GM12892 (cell line): ENCODE measurements at regions not wholly inside any gene's neighbourhood (a gene's known extent, or its start where the extent isn't known, plus 50 kb on each side); places are given as distances from the start of the nearest gene placed in this dataset.

Experiments used
- DNase-seq: peaks from one replicate; pipeline ENCODE4 v3.0.0; 2011; ENCODE audit not compliant: insufficient read length
- FAIRE-seq: peaks from 2 replicates; lab custom pipeline; 2011; peaks lifted over from hg19 to GRCh38; lab: Jason Lieb, UNC
- POLR2A ChIP-seq: IDR thresholded peaks from 2 replicates; pipeline ENCODE4 v1.6.1; 2011; ENCODE audit warnings: low read depth, low read length, control low read depth
- POLR2AphosphoS5 ChIP-seq: IDR thresholded peaks from 2 replicates; pipeline ENCODE4 v1.6.1; 2011; ENCODE audit warnings: low read depth, low read length, control low read depth
- TAF1 ChIP-seq: IDR thresholded peaks from 2 replicates; pipeline ENCODE4 v1.6.1; 2011; ENCODE audit warnings: low read depth, mild to moderate bottlenecking, control low read depth, low read length, borderline replicate concordance

DNA sequence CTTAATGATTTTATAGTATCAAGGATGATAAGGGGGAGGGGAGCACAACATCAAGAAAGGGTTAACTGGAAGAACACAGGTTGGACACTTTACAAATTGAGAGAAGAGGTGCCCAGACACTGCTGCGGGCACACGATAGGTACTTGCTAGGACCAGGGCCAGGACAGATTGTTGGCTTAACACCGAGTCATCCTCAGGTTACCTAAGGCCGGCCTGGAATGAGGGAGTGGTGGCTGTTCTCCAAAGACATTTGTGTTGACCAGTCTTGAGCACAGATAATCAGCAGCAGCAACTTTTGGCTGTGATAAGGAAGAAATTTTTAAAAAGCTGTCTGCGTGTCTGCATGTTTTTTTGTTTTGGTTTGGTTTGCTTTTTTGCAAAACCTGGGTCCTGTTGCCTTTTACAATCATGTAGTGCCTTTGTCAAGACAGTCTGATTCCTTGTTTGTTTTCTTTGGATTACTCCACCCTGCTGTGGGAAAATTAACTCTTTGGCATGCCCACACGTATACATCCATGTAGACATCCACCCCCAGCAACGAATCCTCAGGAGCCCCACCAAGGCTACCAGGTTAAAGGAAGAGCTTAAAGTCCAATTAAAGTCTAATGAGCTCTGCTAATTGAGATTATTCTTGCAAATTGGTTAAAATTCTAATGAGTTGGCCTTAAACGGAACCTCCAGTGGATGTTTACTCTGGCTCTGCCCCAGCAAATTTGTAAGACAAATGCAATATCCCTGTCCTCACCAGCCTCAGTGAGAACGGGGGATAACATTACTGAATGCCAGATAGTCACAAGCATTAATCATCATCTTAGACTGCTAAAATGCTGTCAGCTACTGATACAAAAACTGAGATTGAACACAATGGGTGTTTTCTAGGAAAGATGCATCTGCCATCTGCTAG, 382.3 kb downstream of the ACTL7B start:
- no peak for FAIRE-seq
- no peak for DNase-seq
- no peak for TF ChIP-seq TAF1
- no peak for TF ChIP-seq POLR2A
- no peak for TF ChIP-seq POLR2AphosphoS5

DNA sequence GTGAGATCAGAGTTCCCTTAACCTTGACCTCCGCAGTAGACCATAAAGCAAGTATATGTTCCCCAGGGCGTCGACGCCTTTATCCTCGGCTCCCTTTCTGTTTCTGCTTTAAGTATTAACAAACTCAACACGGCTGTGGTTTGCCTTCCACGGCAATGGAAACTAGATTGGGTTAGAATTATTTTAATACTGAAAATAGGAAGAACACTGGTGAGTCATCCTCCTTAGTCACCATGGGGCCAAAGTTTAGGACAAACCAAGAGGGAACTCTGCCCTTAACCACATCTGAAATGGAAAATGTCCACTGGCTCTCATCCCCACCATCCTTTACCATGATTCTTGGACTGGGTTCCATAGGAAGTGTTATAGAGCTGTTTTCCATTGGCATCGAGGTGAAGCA, 386.1 kb downstream of the ACTL7B start:
- DNase-seq = no peak

DNA sequence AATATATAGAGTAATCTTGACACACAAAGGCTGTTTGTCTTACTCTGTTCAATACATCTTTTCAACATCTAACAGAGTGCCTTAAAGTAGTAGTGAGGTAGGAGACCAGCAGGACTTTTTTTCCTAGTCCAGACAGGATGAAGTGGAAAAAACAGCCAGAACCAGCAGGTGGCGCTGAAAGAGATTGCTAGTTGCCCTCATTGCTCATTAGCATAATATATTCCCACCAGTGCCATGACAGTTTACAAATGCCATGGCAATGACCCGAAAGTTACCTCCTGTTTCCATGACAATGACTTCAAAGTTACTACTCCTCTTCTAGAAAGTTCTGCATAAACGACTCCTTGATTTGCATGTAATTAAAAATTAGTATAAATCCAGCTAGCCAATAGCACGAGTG, 387.4 kb downstream of the ACTL7B start:
- DNase-seq (no peak), FAIRE-seq (peak; percentile 62)
- TF ChIP-seq POLR2A (no peak), TAF1 (no peak), POLR2AphosphoS5 (no peak)

More for the DNA sequence above, 386.1 kb downstream of the ACTL7B start:
- no peak for FAIRE-seq
- no peak for TF ChIP-seq POLR2AphosphoS5
- TF ChIP-seq POLR2A = no peak

DNA sequence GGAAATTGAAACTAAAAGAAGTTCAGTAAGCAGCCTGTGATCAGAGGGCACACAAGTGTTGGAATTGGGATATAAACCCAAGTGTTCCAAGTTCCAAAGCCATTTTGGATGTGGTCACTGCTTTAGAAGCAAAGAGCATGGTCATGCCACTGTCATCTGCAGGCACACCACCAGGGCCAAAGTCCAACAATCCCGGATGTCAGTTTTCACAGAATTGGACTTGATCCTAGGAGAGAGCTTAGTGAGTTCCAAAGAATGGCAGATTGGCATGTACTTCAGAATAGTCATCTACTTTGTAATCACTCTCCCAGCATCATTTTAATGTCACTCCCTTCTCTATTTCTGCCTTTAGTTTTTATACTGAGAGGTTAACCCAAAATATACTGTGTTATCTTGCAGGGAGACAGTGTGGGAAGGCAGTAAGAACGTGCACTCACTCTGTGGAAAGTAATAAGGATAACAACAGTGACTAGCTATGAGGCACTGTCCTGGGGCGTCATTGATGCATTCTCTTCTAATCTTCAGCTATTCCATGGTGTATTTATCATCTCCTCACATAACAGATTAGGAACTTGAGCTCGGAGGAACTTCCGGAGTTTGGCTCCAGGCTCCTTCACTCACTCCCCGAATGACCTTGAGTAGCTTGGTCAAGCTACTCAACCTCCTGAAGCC, 388.0 kb downstream of the ACTL7B start:
- FAIRE-seq (no peak), DNase-seq (no peak)
- TF ChIP-seq POLR2AphosphoS5 (no peak), TAF1 (no peak), POLR2A (no peak)

- DNase-seq (no peak), FAIRE-seq (no peak)
- TF ChIP-seq POLR2A (no peak), TAF1 (no peak), POLR2AphosphoS5 (no peak)
Measured at GRCh38 chr9:108467161-108467560, 388.6 kb downstream of the ACTL7B start.

GRCh38 chr9:108466304-108466703, 389.5 kb downstream of the ACTL7B start:
- no peak for TF ChIP-seq POLR2A
- no peak for TF ChIP-seq POLR2AphosphoS5
- TF ChIP-seq TAF1 = no peak
- FAIRE-seq (no peak), DNase-seq (no peak)

DNA sequence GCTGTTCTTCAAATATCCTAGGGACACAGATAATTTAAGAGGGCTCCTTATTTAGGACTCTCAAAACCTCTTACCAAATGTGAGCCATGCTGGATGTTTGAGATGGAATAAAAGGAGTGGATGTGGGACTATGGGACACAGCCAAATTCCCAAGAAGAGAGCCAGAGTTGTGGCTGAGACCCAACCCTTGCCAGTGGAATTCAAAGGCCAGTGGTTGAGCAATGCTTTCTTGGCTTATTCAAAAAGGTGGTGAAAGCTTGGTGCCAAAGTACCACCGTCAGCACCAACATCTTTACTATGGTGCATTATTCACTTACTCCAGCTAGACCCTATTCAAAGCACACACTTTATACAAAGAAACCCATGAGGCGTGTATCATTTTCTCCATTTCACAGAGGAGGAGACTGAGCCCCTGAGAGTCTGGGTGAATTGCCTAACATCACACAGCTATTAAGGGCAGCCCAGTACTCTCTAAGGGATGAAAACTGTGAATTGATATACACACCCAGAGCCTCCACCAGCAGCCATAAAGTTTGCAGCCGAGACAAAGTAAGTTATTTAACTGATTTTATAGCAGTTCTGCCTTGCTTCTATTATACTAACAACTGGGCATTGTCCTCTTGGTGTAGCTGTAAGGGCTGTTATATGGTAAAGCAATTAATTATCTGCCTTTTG, 391.7 kb downstream of the ACTL7B start:
- no peak for DNase-seq
- no peak for FAIRE-seq
- TF ChIP-seq POLR2A (no peak), TAF1 (no peak), POLR2AphosphoS5 (no peak)

- DNase-seq = no peak
- FAIRE-seq = no peak
Measured at GRCh38 chr9:108456903-108457302, 398.9 kb downstream of the ACTL7B start.

DNA sequence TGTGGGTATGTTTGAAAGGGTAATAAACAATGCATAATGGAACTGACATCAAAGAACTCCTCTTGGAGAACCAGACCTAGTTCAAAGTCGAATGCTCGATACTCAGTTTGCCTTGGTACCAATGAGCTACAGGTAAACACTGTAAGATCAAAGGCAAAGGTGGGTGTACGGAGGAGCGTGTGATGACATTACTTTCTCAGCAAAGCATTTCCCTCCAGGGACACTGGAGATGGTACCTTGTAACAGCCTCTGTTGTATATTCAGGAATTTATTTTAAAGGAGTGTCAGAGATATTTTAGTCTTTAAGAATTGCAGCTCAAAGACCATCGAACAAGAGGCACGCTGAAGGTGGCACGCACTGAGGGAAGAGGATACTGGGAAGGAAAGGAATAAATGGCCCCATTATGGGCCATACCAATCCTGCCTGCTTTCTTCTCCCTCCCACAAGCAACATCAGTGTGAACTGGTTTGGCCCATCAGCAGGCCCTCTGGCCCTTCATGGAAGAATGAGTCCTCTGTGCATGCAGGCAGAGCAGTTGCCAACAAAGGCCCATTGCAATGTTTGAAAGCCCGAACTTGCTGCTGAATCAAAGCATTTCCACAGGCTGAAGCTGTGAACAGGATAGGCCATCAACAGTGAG, 410.2 kb downstream of the ACTL7B start:
- DNase-seq (no peak), FAIRE-seq (no peak)
- TF ChIP-seq TAF1 (no peak), POLR2AphosphoS5 (no peak), POLR2A (no peak)

More at GRCh38 chr9:108456903-108457302, 398.9 kb downstream of the ACTL7B start:
- TF ChIP-seq POLR2A (no peak), POLR2AphosphoS5 (no peak), TAF1 (no peak)

DNA sequence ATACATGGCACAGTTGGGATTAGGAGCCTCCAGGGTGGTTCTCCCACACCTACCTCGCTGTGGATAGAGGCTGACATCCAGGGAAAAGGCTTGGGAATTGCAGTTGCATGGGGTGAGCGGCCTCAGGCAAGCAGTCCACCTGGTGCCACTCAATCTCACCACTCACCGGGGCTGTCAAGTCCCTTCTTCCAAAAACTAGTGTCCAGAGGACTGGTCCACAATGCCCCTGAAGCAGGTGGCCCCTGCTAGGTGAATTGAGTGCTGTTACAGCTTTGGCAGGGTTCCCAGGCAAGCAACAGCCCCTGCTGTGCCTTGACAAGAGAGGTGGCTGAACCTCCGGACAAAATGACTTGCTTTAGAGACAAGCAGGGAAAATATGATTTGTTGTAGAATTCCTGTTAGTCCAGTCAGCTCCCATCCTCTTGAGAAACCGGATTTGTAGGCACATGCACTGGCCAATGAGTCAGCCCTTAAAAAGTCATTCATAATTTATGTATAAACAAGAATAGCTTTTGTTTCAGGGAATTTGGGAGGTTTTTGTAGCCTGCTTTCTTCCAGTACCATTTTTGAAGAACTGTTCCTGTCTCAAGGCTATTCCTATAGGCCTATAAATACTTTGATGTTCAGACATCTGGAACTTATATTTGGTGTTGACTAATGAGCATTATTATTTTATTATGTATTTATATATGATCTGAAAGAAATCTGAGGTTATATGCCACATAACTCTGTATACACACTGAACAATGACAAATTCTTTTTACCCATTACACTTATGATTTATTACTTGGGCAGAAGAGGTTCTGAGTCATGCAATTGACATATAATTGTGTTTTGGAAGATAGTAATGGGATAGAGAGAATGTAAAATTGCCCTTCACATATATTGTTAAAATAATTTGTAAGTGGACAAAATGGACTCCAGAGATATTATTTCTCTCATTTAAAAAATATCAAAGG, 411.1 kb downstream of the ACTL7B start:
- TF ChIP-seq POLR2AphosphoS5 (no peak), TAF1 (no peak), POLR2A (no peak)
- DNase-seq (no peak), FAIRE-seq (no peak)

GRCh38 chr9:108443741-108444140, 412.0 kb downstream of the ACTL7B start:
- no peak for FAIRE-seq
- no peak for DNase-seq
- TF ChIP-seq TAF1 (no peak), POLR2AphosphoS5 (no peak), POLR2A (no peak)
